ENCODE measurements at regions not wholly inside any gene's neighbourhood (a gene's known extent, or its start where the extent isn't known, plus 50 kb on each side); places are given as distances from the start of the nearest gene placed in this dataset.

DNA sequence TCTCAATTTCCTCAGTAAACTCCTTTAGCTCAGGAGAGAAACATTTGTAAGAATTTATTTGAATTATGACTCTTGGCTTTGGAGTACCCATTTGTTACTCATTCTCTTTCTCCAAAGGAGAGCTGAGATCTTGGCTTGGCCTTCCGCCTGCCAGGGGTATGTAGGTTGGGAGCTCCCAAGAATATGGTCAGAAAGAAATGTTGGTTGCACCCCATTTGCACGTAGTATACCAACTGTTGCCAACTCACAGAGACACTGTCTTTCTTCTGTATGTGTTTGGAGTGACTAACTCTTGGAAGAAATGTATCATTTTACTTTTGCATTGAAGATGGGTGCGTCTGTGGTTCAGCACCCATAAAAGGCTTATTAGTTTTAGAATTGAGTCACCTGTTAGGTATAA lies 708.5 kb upstream of the SORCS1 start:
- no peaks in the 10 kb centered on the region for H3K27me3 ChIP-seq (ENCODE audit: low read length)
- peaks cover 29% of the 10 kb centered on the region for H3K4me1 ChIP-seq (ENCODE audit: insufficient read depth, low read length)
- no peaks in the 10 kb centered on the region for H3K9me2 ChIP-seq (replicated peaks; ENCODE audit: low read length)
- intact Hi-C loops (cut with micrococcal nuclease) = no loop called here
- H3K4me3 ChIP-seq (ENCODE audit: low read length) = no peak overlapping the region
- peak; percentile 90 for ATAC-seq
- H3K9me3 ChIP-seq (ENCODE audit: low read length) = no peaks in the 10 kb centered on the region
- H3K36me3 ChIP-seq (ENCODE audit: low read depth, low read length) = no peaks in the 10 kb centered on the region
- peak overlapping the region; percentile 23; the same call in 1 of the 2 replicates for H3K9ac ChIP-seq (ENCODE audit: low read length)
- H3F3A ChIP-seq (ENCODE audit: low read length, unreplicated experiment) = peaks cover 17% of the 10 kb centered on the region
- ChIA-PET CTCF (no interaction called here), POLR2A (ENCODE audit: unreplicated experiment) (interaction anchor here (0.6 to 0.7 kb wide), 2 partner anchors 97 to 199 kb away, joined by 3 to 5 read pairs; no protein-coding TSS in a partner anchor)
- H3K27ac ChIP-seq (ENCODE audit: low read length) = peak overlapping the region; percentile 94
- peak; percentile 91 for DNase-seq
- peak overlapping the region; percentile 56; the same call in 1 of the 2 replicates for H2AFZ ChIP-seq (ENCODE audit: low read length)
- TF ChIP-seq, protein P1, sequence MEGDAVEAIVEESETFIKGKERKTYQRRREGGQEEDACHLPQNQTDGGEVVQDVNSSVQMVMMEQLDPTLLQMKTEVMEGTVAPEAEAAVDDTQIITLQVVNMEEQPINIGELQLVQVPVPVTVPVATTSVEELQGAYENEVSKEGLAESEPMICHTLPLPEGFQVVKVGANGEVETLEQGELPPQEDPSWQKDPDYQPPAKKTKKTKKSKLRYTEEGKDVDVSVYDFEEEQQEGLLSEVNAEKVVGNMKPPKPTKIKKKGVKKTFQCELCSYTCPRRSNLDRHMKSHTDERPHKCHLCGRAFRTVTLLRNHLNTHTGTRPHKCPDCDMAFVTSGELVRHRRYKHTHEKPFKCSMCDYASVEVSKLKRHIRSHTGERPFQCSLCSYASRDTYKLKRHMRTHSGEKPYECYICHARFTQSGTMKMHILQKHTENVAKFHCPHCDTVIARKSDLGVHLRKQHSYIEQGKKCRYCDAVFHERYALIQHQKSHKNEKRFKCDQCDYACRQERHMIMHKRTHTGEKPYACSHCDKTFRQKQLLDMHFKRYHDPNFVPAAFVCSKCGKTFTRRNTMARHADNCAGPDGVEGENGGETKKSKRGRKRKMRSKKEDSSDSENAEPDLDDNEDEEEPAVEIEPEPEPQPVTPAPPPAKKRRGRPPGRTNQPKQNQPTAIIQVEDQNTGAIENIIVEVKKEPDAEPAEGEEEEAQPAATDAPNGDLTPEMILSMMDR (conservative IDR thresholded peaks at IDR 0.05; ENCODE audit: low read depth, low read length) = no peak
- TF ChIP-seq EZH2phosphoT487 (IDR thresholded peaks at IDR 0.05; ENCODE audit: borderline replicate concordance, low read length) (no peak), EZH2 (IDR thresholded peaks at IDR 0.05; ENCODE audit: low read length, unreplicated experiment) (no peak)
- H4K20me1 ChIP-seq (ENCODE audit: low read length) = no peaks in the 10 kb centered on the region
- H3K4me2 ChIP-seq (ENCODE audit: low read length) = peak overlapping the region; percentile 73
- H3K79me2 ChIP-seq (ENCODE audit: low read length) = no peaks in the 10 kb centered on the region
- TSS peak; percentile 24 for BruUV-seq (replicated peaks)

DNA sequence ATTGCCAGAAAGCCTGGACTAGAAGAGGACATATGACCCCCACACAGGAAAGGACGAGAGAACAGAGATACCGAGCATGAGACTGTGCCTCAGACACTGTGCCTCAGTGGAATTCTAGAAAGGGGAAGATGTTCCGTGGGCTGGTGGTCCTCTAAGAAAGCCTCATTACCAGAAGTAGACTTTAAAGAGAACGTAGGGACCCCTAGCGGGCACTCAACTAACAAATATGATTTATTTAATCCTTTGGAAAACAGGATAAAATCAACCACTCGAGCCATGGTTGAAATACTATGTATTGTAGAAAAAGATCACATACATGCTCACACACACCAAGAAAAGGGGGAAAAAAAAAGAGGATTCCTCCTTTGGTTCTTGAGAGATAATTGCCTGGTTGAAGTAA lies 701.2 kb upstream of the SORCS1 start:
- Histone ChIP-seq H3K27ac (ENCODE audit: low read length) (no peak overlapping the region), H3K9me3 (ENCODE audit: low read length) (no peaks in the 10 kb centered on the region), H3K4me2 (ENCODE audit: low read length) (no peak overlapping the region), H2AFZ (ENCODE audit: low read length) (no peak overlapping the region), H3K9me2 (replicated peaks; ENCODE audit: low read length) (no peaks in the 10 kb centered on the region), H3K27me3 (ENCODE audit: low read length) (no peaks in the 10 kb centered on the region), H4K20me1 (ENCODE audit: low read length) (no peaks in the 10 kb centered on the region), H3K79me2 (ENCODE audit: low read length) (no peaks in the 10 kb centered on the region), H3F3A (ENCODE audit: low read length, unreplicated experiment) (no peaks in the 10 kb centered on the region), H3K9ac (ENCODE audit: low read length) (no peak overlapping the region), H3K36me3 (ENCODE audit: low read depth, low read length) (no peaks in the 10 kb centered on the region), H3K4me3 (ENCODE audit: low read length) (no peak overlapping the region), H3K4me1 (ENCODE audit: insufficient read depth, low read length) (no peaks in the 10 kb centered on the region)
- no peak for ATAC-seq
- intact Hi-C loops (cut with micrococcal nuclease) = no loop called here
- DNase-seq = no peak
- no peak for TF ChIP-seq EZH2phosphoT487 (IDR thresholded peaks at IDR 0.05; ENCODE audit: borderline replicate concordance, low read length)
- TF ChIP-seq, protein P1 (conservative IDR thresholded peaks at IDR 0.05; ENCODE audit: low read depth, low read length) = no peak; the same call in 1 of the 2 replicates
- no peak for TF ChIP-seq EZH2 (IDR thresholded peaks at IDR 0.05; ENCODE audit: low read length, unreplicated experiment)
- ChIA-PET POLR2A (ENCODE audit: unreplicated experiment) (interaction anchor here (0.7 kb wide), 1 partner anchor 149 kb away, joined by 5 read pairs; no protein-coding TSS in a partner anchor), CTCF (no interaction called here)
- no TSS peak for BruUV-seq (replicated peaks)

DNA sequence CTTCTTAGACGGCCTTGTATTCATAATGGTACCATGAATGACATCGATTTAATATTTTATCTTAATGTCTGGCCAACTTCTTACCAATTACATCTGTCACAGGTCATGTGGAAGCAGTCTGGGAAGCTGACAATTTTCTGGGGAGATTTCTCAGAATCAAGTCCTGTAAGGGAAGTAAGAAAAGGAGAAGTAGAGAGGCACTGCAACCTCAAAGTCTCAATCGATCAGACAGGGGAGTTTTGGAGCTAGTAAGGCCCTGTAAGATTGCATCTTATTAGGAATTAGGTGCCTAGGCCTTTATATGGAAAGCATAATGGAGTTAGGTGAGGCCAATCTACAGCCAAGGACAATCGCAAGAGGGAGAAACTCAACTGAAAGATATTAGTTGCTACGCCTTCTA lies 694.6 kb upstream of the SORCS1 start:
- Histone ChIP-seq H3K4me3 (ENCODE audit: low read length) (no peak overlapping the region), H2AFZ (ENCODE audit: low read length) (no peak overlapping the region), H3K4me1 (ENCODE audit: insufficient read depth, low read length) (no peaks in the 10 kb centered on the region), H3K9me3 (ENCODE audit: low read length) (no peaks in the 10 kb centered on the region), H3K36me3 (ENCODE audit: low read depth, low read length) (no peaks in the 10 kb centered on the region), H4K20me1 (ENCODE audit: low read length) (no peaks in the 10 kb centered on the region), H3K9me2 (replicated peaks; ENCODE audit: low read length) (no peaks in the 10 kb centered on the region; the same call in 1 of the 2 replicates), H3K27ac (ENCODE audit: low read length) (no peak overlapping the region), H3K9ac (ENCODE audit: low read length) (no peak overlapping the region), H3F3A (ENCODE audit: low read length, unreplicated experiment) (no peaks in the 10 kb centered on the region), H3K4me2 (ENCODE audit: low read length) (no peak overlapping the region), H3K27me3 (ENCODE audit: low read length) (no peaks in the 10 kb centered on the region), H3K79me2 (ENCODE audit: low read length) (no peaks in the 10 kb centered on the region)
- no peak for DNase-seq
- TF ChIP-seq EZH2phosphoT487 (IDR thresholded peaks at IDR 0.05; ENCODE audit: borderline replicate concordance, low read length) (no peak), EZH2 (IDR thresholded peaks at IDR 0.05; ENCODE audit: low read length, unreplicated experiment) (no peak)
- TF ChIP-seq, protein P1 (conservative IDR thresholded peaks at IDR 0.05; ENCODE audit: low read depth, low read length) = no peak
- ChIA-PET POLR2A (ENCODE audit: unreplicated experiment) (no interaction called here), CTCF (no interaction called here)
- no TSS peak for BruUV-seq (replicated peaks)
- no peak for ATAC-seq
- intact Hi-C loops (cut with micrococcal nuclease) = no loop called here
